ENCODE measurements at regions not wholly inside any gene's neighbourhood (a gene's known extent, or its start where the extent isn't known, plus 50 kb on each side); places are given as distances from the start of the nearest gene placed in this dataset.
"Not testable (repeated sequence)": the region's sequence is repeated elsewhere in the genome, so short reads cannot be mapped to it uniquely, and the experiment has no call there.

- Histone ChIP-seq H3K4me3 (ENCODE audit: low read depth, low read length) (no peak overlapping the region), H3K27me3 (ENCODE audit: control insufficient read depth, insufficient read depth, low read length) (no peaks in the 10 kb centered on the region), H3K36me3 (ENCODE audit: control insufficient read depth, insufficient read depth, low read length) (no peaks in the 10 kb centered on the region)
- no peak for DNase-seq (ENCODE audit: low read depth)
- TF ChIP-seq CTCF (IDR thresholded peaks at IDR 0.05; ENCODE audit: insufficient read depth, low read length, poor library complexity, severe bottlenecking), result no peak
Observed at GRCh38 chr12:131279281-131279921, 325.7 kb downstream of the ADGRD1 start.

- DNase-seq (ENCODE audit: low read depth), result no peak
- TF ChIP-seq CTCF (IDR thresholded peaks at IDR 0.05; ENCODE audit: insufficient read depth, low read length, poor library complexity, severe bottlenecking), result no peak
- no peaks in the 10 kb centered on the region for H3K36me3 ChIP-seq (ENCODE audit: control insufficient read depth, insufficient read depth, low read length)
- H3K27me3 ChIP-seq (ENCODE audit: control insufficient read depth, insufficient read depth, low read length), result no peaks in the 10 kb centered on the region
- H3K4me3 ChIP-seq (ENCODE audit: low read depth, low read length), result no peak overlapping the region
Observed at GRCh38 chr12:131280426-131280825, 326.7 kb downstream of the ADGRD1 start.

GRCh38 chr12:131281016-131281415, 327.3 kb downstream of the ADGRD1 start:
- H3K36me3 ChIP-seq (ENCODE audit: control insufficient read depth, insufficient read depth, low read length), result no peaks in the 10 kb centered on the region
- no peaks in the 10 kb centered on the region for H3K27me3 ChIP-seq (ENCODE audit: control insufficient read depth, insufficient read depth, low read length)
- DNase-seq (ENCODE audit: low read depth), result no peak
- TF ChIP-seq CTCF (IDR thresholded peaks at IDR 0.05; ENCODE audit: insufficient read depth, low read length, poor library complexity, severe bottlenecking), result no peak
- no peak overlapping the region for H3K4me3 ChIP-seq (ENCODE audit: low read depth, low read length)

GRCh38 chr12:131282292-131283080, 328.8 kb downstream of the ADGRD1 start:
- DNase-seq (ENCODE audit: low read depth), result no peak
- Histone ChIP-seq H3K36me3 (ENCODE audit: control insufficient read depth, insufficient read depth, low read length) (no peaks in the 10 kb centered on the region), H3K27me3 (ENCODE audit: control insufficient read depth, insufficient read depth, low read length) (no peaks in the 10 kb centered on the region), H3K4me3 (ENCODE audit: low read depth, low read length) (no peak overlapping the region)
- no peak for TF ChIP-seq CTCF (IDR thresholded peaks at IDR 0.05; ENCODE audit: insufficient read depth, low read length, poor library complexity, severe bottlenecking)

GRCh38 chr12:131283191-131283861, 329.6 kb downstream of the ADGRD1 start:
- Histone ChIP-seq H3K27me3 (ENCODE audit: control insufficient read depth, insufficient read depth, low read length) (no peaks in the 10 kb centered on the region), H3K4me3 (ENCODE audit: low read depth, low read length) (no peak overlapping the region), H3K36me3 (ENCODE audit: control insufficient read depth, insufficient read depth, low read length) (no peaks in the 10 kb centered on the region)
- no peak for DNase-seq (ENCODE audit: low read depth)
- TF ChIP-seq CTCF (IDR thresholded peaks at IDR 0.05; ENCODE audit: insufficient read depth, low read length, poor library complexity, severe bottlenecking), result no peak

- H3K4me3 ChIP-seq (ENCODE audit: low read depth, low read length); H3K27me3 ChIP-seq (ENCODE audit: control insufficient read depth, insufficient read depth, low read length); DNase-seq (ENCODE audit: low read depth); H3K36me3 ChIP-seq (ENCODE audit: control insufficient read depth, insufficient read depth, low read length): not testable (repeated sequence)
Observed at GRCh38 chr12:131283862-131284825, 330.4 kb downstream of the ADGRD1 start.

GRCh38 chr12:131284954-131285904, 331.5 kb downstream of the ADGRD1 start:
- DNase-seq (ENCODE audit: low read depth); H3K4me3 ChIP-seq (ENCODE audit: low read depth, low read length); H3K36me3 ChIP-seq (ENCODE audit: control insufficient read depth, insufficient read depth, low read length); H3K27me3 ChIP-seq (ENCODE audit: control insufficient read depth, insufficient read depth, low read length): not testable (repeated sequence)
